Spleen (tissue), 7 donors: ENCODE measurements at regions not wholly inside any gene's neighbourhood (a gene's known extent, or its start where the extent isn't known, plus 50 kb on each side); places are given as distances from the start of the nearest gene placed in this dataset.

Source experiments
- POLR2AphosphoS5 ChIP-seq, 3 donors: sonication (generic); formaldehyde crosslinking; IDR thresholded peaks; one replicate each; pipeline ENCODE4 v1.5.1; 2017; ENCODE audit warnings: antibody characterized with exemption in 3 of 3
- TF ChIP-seq, protein P1 (sequence below), 11 experiments: fragments of 200-600 bp in 7 of 11; fragments of 450-650 bp in 4 of 11; sonication (generic) in 4 of 11; IDR thresholded peaks in 8 of 11; conservative IDR thresholded peaks in 3 of 11; 1 replicate in 7 of 11; 2 replicates in 4 of 11; pipeline versions ENCODE4 v1.4.0 to v1.8.0; 2016 to 2021; ENCODE audit warnings: antibody characterized with exemption in 11 of 11, inconsistent platforms in 4 of 11, mild to moderate bottlenecking in 1 of 11
- donor health status: DM: no; HTN: no; CAD: no; lungs with moderate emphysema.
- donor health status: DM: no; HTN: no; CAD: no.
- donor health status: DM: no; HTN: no; CAD: no.

DNA sequence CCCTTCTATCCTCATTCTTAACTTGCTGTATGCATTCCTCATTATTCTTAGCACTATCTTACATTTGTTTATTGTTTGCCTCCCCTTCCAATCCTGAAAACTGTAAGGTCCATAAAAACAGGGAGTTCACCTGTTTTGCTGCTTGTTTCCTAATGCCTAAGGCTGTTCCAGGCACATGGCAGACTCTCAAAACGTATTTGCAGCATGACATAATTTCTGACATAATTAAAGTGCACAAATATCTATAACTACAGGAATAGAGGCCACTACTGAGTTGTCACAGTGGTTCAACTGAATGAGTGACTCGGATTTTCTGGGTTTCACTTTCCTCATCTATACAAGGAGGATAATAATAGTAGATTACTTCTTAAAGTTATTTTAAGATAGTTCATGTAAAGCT is 83.0 kb downstream of the HFE start:
- TF ChIP-seq, protein P1, sequence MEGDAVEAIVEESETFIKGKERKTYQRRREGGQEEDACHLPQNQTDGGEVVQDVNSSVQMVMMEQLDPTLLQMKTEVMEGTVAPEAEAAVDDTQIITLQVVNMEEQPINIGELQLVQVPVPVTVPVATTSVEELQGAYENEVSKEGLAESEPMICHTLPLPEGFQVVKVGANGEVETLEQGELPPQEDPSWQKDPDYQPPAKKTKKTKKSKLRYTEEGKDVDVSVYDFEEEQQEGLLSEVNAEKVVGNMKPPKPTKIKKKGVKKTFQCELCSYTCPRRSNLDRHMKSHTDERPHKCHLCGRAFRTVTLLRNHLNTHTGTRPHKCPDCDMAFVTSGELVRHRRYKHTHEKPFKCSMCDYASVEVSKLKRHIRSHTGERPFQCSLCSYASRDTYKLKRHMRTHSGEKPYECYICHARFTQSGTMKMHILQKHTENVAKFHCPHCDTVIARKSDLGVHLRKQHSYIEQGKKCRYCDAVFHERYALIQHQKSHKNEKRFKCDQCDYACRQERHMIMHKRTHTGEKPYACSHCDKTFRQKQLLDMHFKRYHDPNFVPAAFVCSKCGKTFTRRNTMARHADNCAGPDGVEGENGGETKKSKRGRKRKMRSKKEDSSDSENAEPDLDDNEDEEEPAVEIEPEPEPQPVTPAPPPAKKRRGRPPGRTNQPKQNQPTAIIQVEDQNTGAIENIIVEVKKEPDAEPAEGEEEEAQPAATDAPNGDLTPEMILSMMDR (IDR thresholded peaks at IDR 0.05 in 8 of 11, conservative IDR thresholded peaks at IDR 0.05 in 3 of 11): no peak
- no peak for TF ChIP-seq POLR2AphosphoS5 (IDR thresholded peaks at IDR 0.05)
